H1 (cell line): ENCODE measurements at regions not wholly inside any gene's neighbourhood (a gene's known extent, or its start where the extent isn't known, plus 50 kb on each side); places are given as distances from the start of the nearest gene placed in this dataset.

ENCODE experiments used
- CTCF ChIA-PET: fragments of 300-600 bp; sonication (Branson Sonifier 250); formaldehyde crosslinking; loops from one replicate; lab custom pipeline; 2021; ENCODE audit not compliant: partially characterized antibody; lab: Charles Lee
- POLR2A ChIA-PET: fragments of 300-600 bp; sonication (Branson Sonifier 250); formaldehyde crosslinking; loops from one replicate; lab custom pipeline; 2021; ENCODE audit warnings: inconsistent platforms; ENCODE audit not compliant: partially characterized antibody; lab: Charles Lee
- DNase-seq, 2 experiments: peaks; one replicate each; pipeline versions ENCODE4 v3.0.0 to v3.0.0-alpha.2; 2010 to 2022; ENCODE audit warnings: low spot score in 2 of 2, low read depth in 1 of 2, mixed read lengths in 1 of 2
- FAIRE-seq: peaks from 2 replicates; lab custom pipeline; 2011; peaks lifted over from hg19 to GRCh38; lab: Jason Lieb, UNC
- H2AFZ ChIP-seq: 2 replicates; pipeline ENCODE4 v1.8.1; 2012; ENCODE audit warnings: low read length, inconsistent platforms
- H2AK5ac ChIP-seq: 2 replicates; pipeline ENCODE4 v1.6.1; 2013; ENCODE audit warnings: low read depth, low read length
- H2BK120ac ChIP-seq: replicated peaks from 2 replicates; pipeline ENCODE3; 2013; ENCODE audit warnings: low read depth, low read length, inconsistent platforms
- H2BK12ac ChIP-seq: 2 replicates; pipeline ENCODE4 v1.6.1; 2013; ENCODE audit warnings: low read depth, low read length
- H2BK15ac ChIP-seq: 2 replicates; pipeline ENCODE4 v1.6.1; 2013; ENCODE audit warnings: low read length
- H2BK20ac ChIP-seq: 2 replicates; pipeline ENCODE4 v1.6.1; 2013; ENCODE audit warnings: low read length
- H2BK5ac ChIP-seq: 2 replicates; pipeline ENCODE4 v1.6.1; 2013; ENCODE audit warnings: low read depth, low read length
- H3K14ac ChIP-seq: 2 replicates; pipeline ENCODE4 v1.6.1; 2013; ENCODE audit warnings: inconsistent platforms; ENCODE audit not compliant: insufficient read length
- H3K18ac ChIP-seq: 2 replicates; pipeline ENCODE4 v1.6.1; 2013; ENCODE audit warnings: low read length; ENCODE audit errors: extremely low read depth
- H3K23ac ChIP-seq: 2 replicates; pipeline ENCODE4 v1.6.1; 2013; ENCODE audit warnings: inconsistent platforms; ENCODE audit not compliant: insufficient read length
- H3K23me2 ChIP-seq: 2 replicates; pipeline ENCODE4 v1.6.1; 2013; ENCODE audit warnings: low read depth, low read length
- H3K27ac ChIP-seq: 2 replicates; pipeline ENCODE4 v1.6.1; 2011; ENCODE audit warnings: low read depth, low read length, inconsistent platforms
- H3K27me3 ChIP-seq, 4 experiments: replicated peaks in 1 of 4; 1 replicate in 1 of 4; 2 replicates in 3 of 4; pipeline versions ENCODE4 v1.6.1 to v1.8.1; 2011 to 2013; ENCODE audit warnings: low read length in 3 of 4, mild to moderate bottlenecking in 3 of 4, inconsistent platforms in 2 of 4, mixed read lengths in 2 of 4, moderate library complexity in 1 of 4; ENCODE audit not compliant: control insufficient read depth in 3 of 4, insufficient read depth in 3 of 4; ENCODE audit errors: extremely low read depth in 1 of 4
- H3K36me3 ChIP-seq, 4 experiments: 2 replicates each; pipeline versions ENCODE4 v1.6.1 to v1.8.1; 2011 to 2013; ENCODE audit warnings: mild to moderate bottlenecking in 4 of 4, low read length in 3 of 4, moderate library complexity in 2 of 4, control low read depth in 1 of 4, inconsistent platforms in 1 of 4; ENCODE audit not compliant: insufficient read depth in 4 of 4, control insufficient read depth in 2 of 4
- H3K4ac ChIP-seq: replicated peaks from 2 replicates; pipeline ENCODE3; 2013; ENCODE audit warnings: low read length, low read depth, mixed read lengths, inconsistent platforms; ENCODE audit not compliant: insufficient read length
- H3K4me1 ChIP-seq, 4 experiments: replicated peaks in 1 of 4; 1 replicate in 1 of 4; 2 replicates in 3 of 4; pipeline versions ENCODE4 v1.6.1 to v1.8.1; 2011 to 2013; ENCODE audit warnings: low read length in 3 of 4, inconsistent platforms in 2 of 4, mixed read lengths in 1 of 4; ENCODE audit not compliant: insufficient read depth in 4 of 4, control insufficient read depth in 3 of 4
- H3K4me2 ChIP-seq, 2 experiments: 2 replicates each; pipeline versions ENCODE4 v1.6.1 to v1.8.1; 2011 to 2013; ENCODE audit warnings: low read depth in 2 of 2, low read length in 2 of 2, control low read depth in 1 of 2, inconsistent platforms in 1 of 2, mild to moderate bottlenecking in 1 of 2; ENCODE audit not compliant: insufficient read depth in 1 of 2
- H3K4me3 ChIP-seq, 4 experiments: fragments of 200-600, 300-600 bp in 1 of 4; sonication (generic), shearing (Covaris generic), sonication (Bioruptor Twin) in 1 of 4; 2 replicates each; pipeline versions ENCODE4 v1.5.1 to v1.8.1; 2011 to 2016; ENCODE audit warnings: low read length in 4 of 4, low read depth in 3 of 4, control low read depth in 2 of 4, inconsistent platforms in 2 of 4, mild to moderate bottlenecking in 2 of 4, mixed read lengths in 1 of 4, moderate library complexity in 1 of 4; ENCODE audit not compliant: insufficient read depth in 2 of 4; ENCODE audit errors: extremely low read depth in 1 of 4
- H3K56ac ChIP-seq: replicated peaks from 2 replicates; pipeline ENCODE3; 2013; ENCODE audit warnings: low read depth, mild to moderate bottlenecking, mixed read lengths, low read length, inconsistent platforms; ENCODE audit not compliant: insufficient read length
- H3K79me1 ChIP-seq: 2 replicates; pipeline ENCODE4 v1.6.1; 2013; ENCODE audit warnings: low read depth, low read length, control low read depth
- H3K79me2 ChIP-seq, 2 experiments: 2 replicates each; pipeline versions ENCODE4 v1.6.1 to v1.8.1; 2012 to 2013; ENCODE audit warnings: low read length in 2 of 2, mild to moderate bottlenecking in 2 of 2, inconsistent platforms in 1 of 2; ENCODE audit not compliant: insufficient read depth in 2 of 2, control insufficient read depth in 1 of 2
- H3K9ac ChIP-seq, 4 experiments: replicated peaks in 1 of 4; 1 replicate in 1 of 4; 2 replicates in 3 of 4; pipeline versions ENCODE4 v1.6.1 to v1.8.1; 2011 to 2013; ENCODE audit warnings: low read depth in 3 of 4, low read length in 3 of 4, control low read depth in 2 of 4, mild to moderate bottlenecking in 2 of 4, moderate library complexity in 2 of 4, inconsistent platforms in 1 of 4; ENCODE audit errors: extremely low read depth in 1 of 4
- H3K9me3 ChIP-seq, 2 experiments: 2 replicates each; pipeline versions ENCODE4 v1.6.1 to v1.8.1; 2012 to 2013; ENCODE audit warnings: mild to moderate bottlenecking in 2 of 2, moderate library complexity in 2 of 2, control low read depth in 1 of 2, inconsistent platforms in 1 of 2, low read depth in 1 of 2, low read length in 1 of 2, mixed read lengths in 1 of 2; ENCODE audit not compliant: insufficient read depth in 2 of 2
- H4K20me1 ChIP-seq, 2 experiments: replicated peaks in 1 of 2; 2 replicates each; pipeline versions ENCODE3 to v1.8.1; 2011 to 2013; ENCODE audit warnings: inconsistent platforms in 2 of 2, low read length in 2 of 2, mild to moderate bottlenecking in 1 of 2; ENCODE audit not compliant: insufficient read depth in 2 of 2, control insufficient read depth in 1 of 2
- H4K5ac ChIP-seq: 2 replicates; pipeline ENCODE4 v1.6.1; 2013; ENCODE audit warnings: low read length, low read depth, mixed read lengths, inconsistent platforms; ENCODE audit not compliant: insufficient read length
- H4K8ac ChIP-seq: 2 replicates; pipeline ENCODE4 v1.8.0; 2013; ENCODE audit warnings: mild to moderate bottlenecking, moderate library complexity, low read length, inconsistent platforms; ENCODE audit not compliant: insufficient read depth; ENCODE audit errors: extremely low read depth
- H4K91ac ChIP-seq: replicated peaks from 2 replicates; pipeline ENCODE3; 2013; ENCODE audit warnings: low read length, mixed read lengths, inconsistent platforms; ENCODE audit not compliant: insufficient read length
- ASH2L ChIP-seq: fragments of 200-600, 300-600 bp; sonication (generic); IDR thresholded peaks from one replicate; pipeline ENCODE4 v1.7.1; 2017; ENCODE audit warnings: low read length
- BCL11A ChIP-seq, 2 experiments: IDR thresholded peaks; one replicate each; pipeline ENCODE4 v1.6.1; 2011; ENCODE audit warnings: low read depth in 2 of 2, low read length in 2 of 2, mild to moderate bottlenecking in 2 of 2
- CEBPB ChIP-seq: IDR thresholded peaks from 2 replicates; pipeline ENCODE4 v1.6.1; 2012; ENCODE audit warnings: low read depth, low read length
- CREB1 ChIP-seq: IDR thresholded peaks from 2 replicates; pipeline ENCODE4 v1.6.1; 2012; ENCODE audit warnings: inconsistent platforms
- EP300 ChIP-seq, 2 experiments: IDR thresholded peaks; 1 replicate in 1 of 2; 2 replicates in 1 of 2; pipeline ENCODE4 v1.6.1; 2011 to 2012; ENCODE audit warnings: low read depth in 2 of 2, low read length in 2 of 2, mild to moderate bottlenecking in 2 of 2, borderline replicate concordance in 1 of 2, inconsistent platforms in 1 of 2, moderate library complexity in 1 of 2
- EZH2 ChIP-seq: fragments of 200-600 bp; sonication (generic); IDR thresholded peaks from 2 replicates; pipeline ENCODE4 v1.7.1; 2012; ENCODE audit warnings: low read depth, mild to moderate bottlenecking, moderate library complexity, low read length, inconsistent platforms; ENCODE audit not compliant: severe bottlenecking
- HDAC2 ChIP-seq, 2 experiments: fragments of 300-600 bp in 1 of 2; sonication (generic) in 1 of 2; IDR thresholded peaks; 2 replicates each; pipeline ENCODE4 v1.6.1; 2011 to 2012; ENCODE audit warnings: low read depth in 2 of 2, low read length in 2 of 2, mild to moderate bottlenecking in 2 of 2, moderate library complexity in 2 of 2, borderline replicate concordance in 1 of 2, inconsistent platforms in 1 of 2
- JUN ChIP-seq: IDR thresholded peaks from 2 replicates; pipeline ENCODE4 v1.6.1; 2011; ENCODE audit warnings: low read depth, mild to moderate bottlenecking, improper control_type of control experiment, low read length
- JUND ChIP-seq: IDR thresholded peaks from 2 replicates; pipeline ENCODE4 v1.6.1; 2011; ENCODE audit warnings: mild to moderate bottlenecking, improper control_type of control experiment, low read length
- POLR2AphosphoS5 ChIP-seq: IDR thresholded peaks from 2 replicates; pipeline ENCODE4 v1.6.1; 2011; ENCODE audit warnings: low read depth, low read length
- RAD21 ChIP-seq, 2 experiments: IDR thresholded peaks in 1 of 2; conservative IDR thresholded peaks in 1 of 2; 2 replicates each; pipeline ENCODE4 v1.6.1; 2011; ENCODE audit warnings: low read depth in 2 of 2, low read length in 2 of 2, improper control_type of control experiment in 1 of 2, inconsistent platforms in 1 of 2, mild to moderate bottlenecking in 1 of 2, moderate library complexity in 1 of 2
- RBBP5 ChIP-seq: IDR thresholded peaks from 2 replicates; pipeline ENCODE4 v1.7.1; 2012; ENCODE audit warnings: low read depth, mild to moderate bottlenecking, inconsistent platforms, low read length, moderate library complexity, borderline replicate concordance
- SIX5 ChIP-seq: IDR thresholded peaks from 2 replicates; pipeline ENCODE4 v1.6.1; 2011; ENCODE audit warnings: mild to moderate bottlenecking, low read depth, low read length
- SP4 ChIP-seq: IDR thresholded peaks from 2 replicates; pipeline ENCODE4 v1.6.1; 2012; ENCODE audit warnings: low read length, inconsistent platforms
- SRF ChIP-seq: IDR thresholded peaks from 2 replicates; pipeline ENCODE4 v1.6.1; 2011; ENCODE audit warnings: mild to moderate bottlenecking, low read depth, low read length, moderate library complexity
- TAF1 ChIP-seq: IDR thresholded peaks from 2 replicates; pipeline ENCODE4 v1.6.1; 2011; ENCODE audit warnings: mild to moderate bottlenecking, low read depth, low read length
- WGBS, 2 experiments: shearing (Covaris generic) in 1 of 2; methylation state at CpG; one replicate each; pipeline versions ENCODE4 v1.1.6 to v1.1.7; 2013 to 2015; ENCODE audit warnings: low lambda C conversion rate in 2 of 2, mixed read lengths in 2 of 2, inconsistent platforms in 1 of 2, low coverage in 1 of 2, missing lambda C conversion rate in 1 of 2; ENCODE audit not compliant: insufficient replicate concordance in 2 of 2, insufficient coverage in 1 of 2, insufficient read length in 1 of 2; ENCODE audit errors: extremely low coverage in 1 of 2, missing lambda C conversion rate in 1 of 2; 5-methylcytosine and 5-hydroxymethylcytosine counted together

DNA sequence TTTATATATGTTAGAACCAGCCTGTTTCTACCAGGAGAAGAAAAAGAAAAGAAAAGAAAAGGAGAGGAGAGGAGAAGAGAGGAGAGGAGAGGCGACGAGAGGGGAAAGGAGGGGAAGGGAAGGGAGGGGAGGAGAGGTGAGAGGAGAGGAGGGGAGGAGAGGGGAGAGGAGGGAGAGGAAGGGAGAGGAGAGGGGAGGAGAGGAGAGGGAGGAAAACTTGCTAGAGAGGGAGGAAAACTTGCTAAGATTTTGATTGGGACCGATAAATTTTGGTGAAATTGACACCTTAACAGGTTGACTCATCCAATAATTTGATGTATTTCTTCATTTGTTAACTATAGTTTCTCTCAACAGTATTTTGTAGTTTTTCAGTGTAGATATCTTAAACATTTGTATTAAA, 164.0 kb upstream of the SYT1 start:
- ChIA-PET CTCF (no interaction called here), POLR2A (no interaction called here)
- H3K4me2 ChIP-seq = no peak overlapping the region
- FAIRE-seq = no peak
- H3K56ac ChIP-seq = no peak overlapping the region
- no peak overlapping the region for H2BK5ac ChIP-seq
- H3K23me2 ChIP-seq = no peaks in the 10 kb centered on the region
- no peak overlapping the region for H2BK12ac ChIP-seq
- no peak overlapping the region for H2AFZ ChIP-seq
- no peak overlapping the region for H3K23ac ChIP-seq
- H3K79me2 ChIP-seq = no peaks in the 10 kb centered on the region
- no peak overlapping the region for H4K5ac ChIP-seq
- H3K27me3 ChIP-seq = no peaks in the 10 kb centered on the region
- H3K9me3 ChIP-seq = no peaks in the 10 kb centered on the region
- no peak overlapping the region for H2AK5ac ChIP-seq
- H3K79me1 ChIP-seq = no peaks in the 10 kb centered on the region
- no peak for DNase-seq
- H4K20me1 ChIP-seq = no peaks in the 10 kb centered on the region
- H3K4me3 ChIP-seq = no peak overlapping the region
- no peak overlapping the region for H3K18ac ChIP-seq
- no peaks in the 10 kb centered on the region for H3K36me3 ChIP-seq
- H4K8ac ChIP-seq = no peak overlapping the region
- no peak overlapping the region for H3K27ac ChIP-seq
- H4K91ac ChIP-seq = no peak overlapping the region
- H3K9ac ChIP-seq = no peak overlapping the region
- H3K14ac ChIP-seq = no peak overlapping the region
- H3K4me1 ChIP-seq = no peaks in the 10 kb centered on the region
- H2BK15ac ChIP-seq = no peak overlapping the region
- WGBS, 2 experiments = 62% methylated on average over 3 of the region's 3 CpGs; no CpG with 5 or more reads in 1 of the 2 experiments
- H3K4ac ChIP-seq = no peak overlapping the region
- no peak overlapping the region for H2BK20ac ChIP-seq
- no peak overlapping the region for H2BK120ac ChIP-seq
- TF ChIP-seq SIX5 (no peak), CEBPB (no peak), EZH2 (no peak), SRF (no peak), TAF1 (no peak), RAD21 (IDR thresholded peaks at IDR 0.05 in 1 of 2, conservative IDR thresholded peaks at IDR 0.05 in 1 of 2; ENCODE audit: low read depth in 2 of 2, low read length in 2 of 2) (no peak), RBBP5 (no peak), EP300 (IDR thresholded peaks at IDR 0.05; ENCODE audit: borderline replicate concordance in 1 of 2, low read depth in 2 of 2, low read length in 2 of 2) (no peak), ASH2L (no peak), SP4 (no peak), HDAC2 (IDR thresholded peaks at IDR 0.05; ENCODE audit: borderline replicate concordance in 1 of 2, low read depth in 2 of 2, low read length in 2 of 2) (no peak), POLR2AphosphoS5 (no peak), JUND (no peak), CREB1 (no peak), BCL11A (IDR thresholded peaks at IDR 0.05; ENCODE audit: low read depth in 2 of 2, low read length in 2 of 2) (no peak), JUN (no peak)
